Cardiac muscle cell (in vitro differentiated cells and primary cell): ENCODE measurements at regions not wholly inside any gene's neighbourhood (a gene's known extent, or its start where the extent isn't known, plus 50 kb on each side); places are given as distances from the start of the nearest gene placed in this dataset.

Experiments used
- DNase-seq, 2 donors: peaks; one replicate each; pipeline versions ENCODE4 v3.0.0 to v3.0.0-alpha.2; 2010 to 2017; ENCODE audit warnings: low read depth in 1 of 2, low spot score in 1 of 2
- H3K27ac ChIP-seq: fragments of 200-600 bp; sonication (generic); 2 replicates; pipeline ENCODE4 v1.5.1; 2016
- H3K27me3 ChIP-seq: fragments of 200-600 bp; sonication (generic); 2 replicates; pipeline ENCODE4 v1.6.0; 2016; ENCODE audit warnings: control low read depth
- H3K36me3 ChIP-seq: fragments of 200-600 bp; sonication (generic); 2 replicates; pipeline ENCODE4 v1.5.1; 2016; ENCODE audit warnings: control low read depth
- H3K4me1 ChIP-seq: fragments of 200-600 bp; sonication (generic); 2 replicates; pipeline ENCODE4 v1.8.1; 2017; ENCODE audit warnings: low read depth, mild to moderate bottlenecking, mixed run types
- H3K4me3 ChIP-seq: fragments of 200-600 bp; sonication (generic); 2 replicates; pipeline ENCODE4 v1.5.1; 2016; ENCODE audit warnings: mild to moderate bottlenecking
- H3K9me3 ChIP-seq: fragments of 200-600 bp; sonication (generic); 2 replicates; pipeline ENCODE4 v1.5.1; 2017; ENCODE audit warnings: low read depth, mild to moderate bottlenecking, control low read depth
- CTCF ChIP-seq: IDR thresholded peaks from 2 replicates; pipeline ENCODE4 v1.5.1; 2012; ENCODE audit warnings: low read depth, mild to moderate bottlenecking, low read length

- no peak for DNase-seq
- H3K4me3 ChIP-seq: no peak overlapping the region
- no peak overlapping the region for H3K27ac ChIP-seq
Observed at GRCh38 chr5:125209650-125210049, 463.2 kb upstream of the ZNF608 start.

GRCh38 chr5:125210242-125210947 lies 464.0 kb upstream of the ZNF608 start:
- Histone ChIP-seq H3K27me3 (no peaks in the 10 kb centered on the region), H3K27ac (no peak overlapping the region)

More at GRCh38 chr5:125209650-125210049, 463.2 kb upstream of the ZNF608 start:
- Histone ChIP-seq H3K27me3 (no peaks in the 10 kb centered on the region), H3K4me1 (peaks cover 17% of the 10 kb centered on the region), H3K36me3 (no peaks in the 10 kb centered on the region), H3K9me3 (no peaks in the 10 kb centered on the region)
- TF ChIP-seq CTCF: no peak

GRCh38 chr5:125214080-125214479 lies 467.6 kb upstream of the ZNF608 start:
- DNase-seq: no peak
- H3K4me3 ChIP-seq: no peak overlapping the region
- no peak for TF ChIP-seq CTCF
- no peaks in the 10 kb centered on the region for H3K9me3 ChIP-seq
- no peaks in the 10 kb centered on the region for H3K36me3 ChIP-seq
- H3K4me1 ChIP-seq: peaks cover 6% of the 10 kb centered on the region
- no peaks in the 10 kb centered on the region for H3K27me3 ChIP-seq
- no peak overlapping the region for H3K27ac ChIP-seq

More at GRCh38 chr5:125210242-125210947, 464.0 kb upstream of the ZNF608 start:
- Histone ChIP-seq H3K36me3 (no peaks in the 10 kb centered on the region), H3K4me1 (peaks cover 17% of the 10 kb centered on the region), H3K4me3 (no peak overlapping the region), H3K9me3 (no peaks in the 10 kb centered on the region)
- no peak for DNase-seq
- no peak for TF ChIP-seq CTCF

GRCh38 chr5:125215593-125215992 lies 469.2 kb upstream of the ZNF608 start:
- Histone ChIP-seq H3K4me3 (no peak overlapping the region), H3K9me3 (no peaks in the 10 kb centered on the region), H3K27me3 (no peaks in the 10 kb centered on the region), H3K4me1 (no peaks in the 10 kb centered on the region), H3K27ac (no peak overlapping the region), H3K36me3 (no peaks in the 10 kb centered on the region)
- no peak for TF ChIP-seq CTCF
- no peak for DNase-seq

GRCh38 chr5:125219710-125220109 lies 473.3 kb upstream of the ZNF608 start:
- Histone ChIP-seq H3K27ac (no peak overlapping the region), H3K36me3 (no peaks in the 10 kb centered on the region), H3K4me1 (peaks cover 6% of the 10 kb centered on the region), H3K9me3 (no peaks in the 10 kb centered on the region), H3K4me3 (no peak overlapping the region), H3K27me3 (no peaks in the 10 kb centered on the region)
- DNase-seq: no peak
- no peak for TF ChIP-seq CTCF
